ENCODE measurements at regions not wholly inside any gene's neighbourhood (a gene's known extent, or its start where the extent isn't known, plus 50 kb on each side); places are given as distances from the start of the nearest gene placed in this dataset.

DNA sequence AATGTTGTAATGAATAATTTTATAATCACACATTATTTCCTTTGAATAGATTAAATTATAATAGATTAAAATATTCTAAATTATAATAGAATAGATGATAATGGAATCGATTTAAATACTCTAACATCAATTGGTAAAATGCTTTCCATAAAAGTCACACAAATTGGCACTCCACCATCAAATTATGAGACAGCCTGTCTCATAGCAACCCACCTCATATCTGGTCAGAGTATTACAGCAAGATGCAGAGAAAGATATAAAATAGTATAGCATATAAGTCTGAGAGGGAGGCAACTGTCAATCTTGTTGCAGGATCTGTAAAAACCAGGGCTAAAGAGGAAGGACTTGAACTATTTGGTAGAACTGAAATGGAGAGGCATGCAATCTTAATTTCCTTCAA lies 98.4 kb upstream of the NCKAP5 start:
- DNase-seq (ENCODE audit: extremely low read depth in 1 of 2, low read depth in 1 of 2) = no peak

DNA sequence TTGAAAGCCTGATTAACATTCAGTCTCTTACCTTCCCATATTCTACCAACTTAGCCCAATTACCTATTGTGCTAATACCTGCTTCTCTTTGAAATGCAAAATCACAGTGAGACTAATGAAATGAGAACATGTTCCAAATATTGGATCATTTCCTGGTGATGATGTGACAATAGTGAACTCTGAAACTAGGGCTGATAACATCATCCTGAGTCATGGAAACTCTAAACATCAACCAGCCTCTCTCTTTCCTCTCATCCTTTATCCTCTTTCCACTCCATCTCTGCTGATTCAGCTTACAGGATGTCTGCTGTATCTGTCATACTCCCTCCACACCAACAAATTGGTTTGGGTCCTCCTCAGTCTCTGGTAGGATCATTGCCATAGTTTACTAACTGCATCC lies 98.8 kb upstream of the NCKAP5 start:
- no peak for DNase-seq (ENCODE audit: extremely low read depth in 1 of 2, low read depth in 1 of 2)

GRCh38 chr2:133667968-133668367 lies 99.7 kb upstream of the NCKAP5 start:
- DNase-seq (ENCODE audit: extremely low read depth in 1 of 2, low read depth in 1 of 2) = no peak

DNA sequence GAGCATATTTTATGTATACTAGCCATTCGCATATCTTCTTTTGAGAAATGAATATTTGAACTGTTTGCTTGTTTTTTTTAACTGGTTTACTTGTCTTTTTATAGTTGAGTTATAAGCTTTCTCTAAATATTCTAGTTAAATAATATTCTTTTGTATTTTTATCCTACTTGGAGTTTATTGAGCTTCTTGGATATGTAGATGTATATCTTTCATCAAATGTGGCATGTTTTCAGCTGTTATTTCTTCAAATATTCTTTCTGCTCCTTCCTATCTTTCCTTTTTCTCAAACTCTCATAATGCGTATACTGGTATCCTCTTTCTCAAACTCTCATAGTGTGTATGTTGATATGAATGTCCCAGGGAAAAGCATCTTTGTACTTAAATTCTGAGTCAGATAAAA lies 100.3 kb upstream of the NCKAP5 start:
- DNase-seq (ENCODE audit: extremely low read depth in 1 of 2, low read depth in 1 of 2) = no peak

- no peak for DNase-seq (ENCODE audit: extremely low read depth in 1 of 2, low read depth in 1 of 2)
Observed at GRCh38 chr2:133673305-133673905, 105.1 kb upstream of the NCKAP5 start.

- DNase-seq (ENCODE audit: extremely low read depth in 1 of 2, low read depth in 1 of 2) = no peak
Observed at GRCh38 chr2:133674066-133674432, 105.8 kb upstream of the NCKAP5 start.

- DNase-seq (ENCODE audit: extremely low read depth in 1 of 2, low read depth in 1 of 2) = no peak
Observed at GRCh38 chr2:133674433-133675331, 106.4 kb upstream of the NCKAP5 start.

- no peak for DNase-seq (ENCODE audit: extremely low read depth in 1 of 2, low read depth in 1 of 2)
Observed at GRCh38 chr2:133676392-133677130, 108.3 kb upstream of the NCKAP5 start.

GRCh38 chr2:133680343-133681049 lies 112.2 kb upstream of the NCKAP5 start:
- no peak for DNase-seq (ENCODE audit: extremely low read depth in 1 of 2, low read depth in 1 of 2)

GRCh38 chr2:133682347-133682746 lies 114.1 kb upstream of the NCKAP5 start:
- DNase-seq (ENCODE audit: extremely low read depth in 1 of 2, low read depth in 1 of 2) = no peak

GRCh38 chr2:133682906-133683305 lies 114.6 kb upstream of the NCKAP5 start:
- no peak for DNase-seq (ENCODE audit: extremely low read depth in 1 of 2, low read depth in 1 of 2)

DNA sequence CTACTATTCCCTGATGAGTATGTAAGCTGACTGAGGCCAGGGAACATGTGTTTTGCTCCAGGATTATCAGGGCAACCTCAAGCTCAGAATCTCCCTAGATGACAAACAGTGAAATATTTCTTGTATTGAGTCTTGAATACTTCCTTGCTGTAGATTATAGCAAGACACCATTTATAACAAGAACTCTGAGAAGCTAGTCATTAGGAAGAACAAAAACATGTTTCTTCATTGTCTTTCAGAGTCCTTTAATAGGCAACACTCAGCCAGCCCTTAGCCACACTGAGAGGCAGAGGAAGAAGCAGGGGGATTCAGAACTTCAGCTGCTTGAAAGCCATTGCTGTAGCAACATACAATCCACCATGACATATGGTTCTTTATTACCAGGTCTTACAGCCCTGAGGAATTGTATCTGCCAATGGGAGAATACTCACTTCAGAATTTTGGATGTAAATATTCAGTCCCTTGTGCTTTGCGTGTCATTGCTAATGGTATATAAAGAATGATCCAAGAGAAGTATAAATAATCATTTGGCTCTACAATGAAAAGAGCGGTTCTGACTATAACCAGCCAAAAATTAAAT lies 117.5 kb upstream of the NCKAP5 start:
- no peak for DNase-seq (ENCODE audit: extremely low read depth in 1 of 2, low read depth in 1 of 2)

- no peak for DNase-seq (ENCODE audit: extremely low read depth in 1 of 2, low read depth in 1 of 2)
Observed at GRCh38 chr2:133690780-133691179, 122.5 kb upstream of the NCKAP5 start.

GRCh38 chr2:133691336-133691735 lies 123.1 kb upstream of the NCKAP5 start:
- DNase-seq (ENCODE audit: extremely low read depth in 1 of 2, low read depth in 1 of 2) = no peak

- no peak for DNase-seq (ENCODE audit: extremely low read depth in 1 of 2, low read depth in 1 of 2)
Observed at GRCh38 chr2:133705287-133705686, 137.0 kb upstream of the NCKAP5 start.

- DNase-seq (ENCODE audit: extremely low read depth in 1 of 2, low read depth in 1 of 2) = no peak
Observed at GRCh38 chr2:133710613-133711012, 142.3 kb upstream of the NCKAP5 start.

DNA sequence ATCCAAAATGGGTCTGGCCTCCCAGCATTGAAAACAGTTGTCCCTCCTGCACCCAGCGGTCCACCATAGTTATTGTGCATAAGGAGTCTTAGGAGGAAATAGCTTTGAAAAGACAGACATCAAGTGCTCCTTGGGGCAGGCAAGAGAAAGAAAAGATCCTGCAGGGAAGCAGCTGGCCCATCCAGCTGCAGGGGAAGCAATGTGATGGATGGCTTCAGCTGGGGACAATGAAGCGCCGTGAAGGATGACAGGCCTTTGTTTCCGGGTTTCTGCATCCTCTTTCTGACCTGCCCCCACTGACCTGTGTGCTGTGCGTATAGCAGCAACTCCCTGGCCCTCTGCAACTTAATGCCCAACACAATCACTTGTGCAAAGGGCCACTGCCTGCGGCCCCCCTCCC lies 142.9 kb upstream of the NCKAP5 start:
- no peak for DNase-seq (ENCODE audit: extremely low read depth in 1 of 2, low read depth in 1 of 2)

- DNase-seq (ENCODE audit: extremely low read depth in 1 of 2, low read depth in 1 of 2) = no peak
Observed at GRCh38 chr2:133711806-133712205, 143.5 kb upstream of the NCKAP5 start.

DNA sequence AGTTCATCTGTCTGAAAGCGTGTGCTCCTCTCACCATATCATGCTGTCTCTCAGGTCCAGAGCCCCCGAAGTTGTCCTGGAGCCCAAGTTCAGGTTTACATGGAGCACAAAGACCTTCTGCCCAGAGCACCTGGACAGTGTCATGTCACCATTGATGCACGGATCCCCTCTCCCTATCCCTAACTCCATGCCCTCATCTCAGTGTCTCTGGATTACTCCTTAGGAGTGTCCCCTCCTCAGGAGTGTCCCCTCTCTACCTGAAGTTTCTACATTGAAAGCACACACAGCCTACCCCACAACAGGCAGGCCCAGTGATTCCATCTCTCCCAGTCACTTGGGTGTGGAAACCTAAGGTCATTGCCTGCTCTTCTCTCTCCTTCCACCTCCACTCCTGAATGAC lies 144.1 kb upstream of the NCKAP5 start:
- DNase-seq (ENCODE audit: extremely low read depth in 1 of 2, low read depth in 1 of 2) = no peak

- DNase-seq (ENCODE audit: extremely low read depth in 1 of 2, low read depth in 1 of 2) = no peak
Observed at GRCh38 chr2:133713049-133713580, 144.9 kb upstream of the NCKAP5 start.

DNA sequence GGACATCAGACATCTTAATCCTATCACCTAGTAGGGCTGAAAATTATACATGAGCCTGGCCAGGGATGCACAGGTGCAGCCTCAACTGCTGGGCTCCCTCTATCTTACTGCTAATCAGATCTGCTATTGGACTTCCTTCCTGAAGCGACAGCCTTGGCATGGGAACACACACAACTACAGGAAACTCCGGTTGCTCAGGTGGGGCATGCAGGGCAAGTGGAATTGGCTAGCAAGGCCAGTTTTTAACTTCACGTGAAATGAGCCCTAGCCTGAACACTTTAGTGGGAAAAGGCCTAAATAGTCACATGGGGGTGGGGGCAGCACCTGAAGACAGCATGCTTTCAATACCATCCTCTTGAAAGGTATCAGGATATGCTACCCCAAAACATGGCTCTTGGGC lies 147.9 kb upstream of the NCKAP5 start:
- no peak for DNase-seq (ENCODE audit: extremely low read depth in 1 of 2, low read depth in 1 of 2)
